NCI-H187 (cell line): ENCODE measurements at regions not wholly inside any gene's neighbourhood (a gene's known extent, or its start where the extent isn't known, plus 50 kb on each side); places are given as distances from the start of the nearest gene placed in this dataset.
"Not testable (repeated sequence)": the region's sequence is repeated elsewhere in the genome, so short reads cannot be mapped to it uniquely, and the experiment has no call there.

ENCODE experiments used
- DNase-seq, 2 experiments: peaks; one replicate each; lab custom pipeline; 2025; lab: John Stamatoyannopoulos, UW

DNA sequence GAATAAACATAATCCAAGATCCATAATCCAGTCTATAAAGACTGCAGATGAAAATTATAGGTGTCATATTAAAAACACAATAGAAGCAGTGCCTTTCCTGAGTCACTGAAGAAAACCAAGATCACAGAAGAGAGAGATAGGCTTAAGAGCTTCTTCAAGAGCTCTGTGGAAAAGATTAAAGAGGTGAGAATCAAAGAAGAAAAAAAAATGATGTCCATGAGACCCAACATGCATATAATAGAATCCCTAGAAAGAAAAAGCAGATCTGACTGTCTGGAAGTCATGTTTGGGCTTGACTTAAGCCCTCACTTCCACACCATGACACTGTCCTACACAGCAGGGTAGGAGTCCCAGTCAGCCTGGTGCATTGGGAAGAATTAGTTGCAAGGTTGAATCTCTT is 205.6 kb upstream of the PROK2 start:
- no peak for DNase-seq

GRCh38 chr3:71989165-71989564 is 204.2 kb upstream of the PROK2 start:
- DNase-seq: no peak

- no peak for DNase-seq
Observed at GRCh38 chr3:71987828-71988227, 202.9 kb upstream of the PROK2 start.

- DNase-seq: no peak
Observed at GRCh38 chr3:71987089-71987735, 202.3 kb upstream of the PROK2 start.

GRCh38 chr3:71986606-71987005 is 201.7 kb upstream of the PROK2 start:
- DNase-seq: no peak

GRCh38 chr3:71984843-71985613 is 200.1 kb upstream of the PROK2 start:
- no peak for DNase-seq

- no peak for DNase-seq
Observed at GRCh38 chr3:71983694-71984093, 198.7 kb upstream of the PROK2 start.

DNA sequence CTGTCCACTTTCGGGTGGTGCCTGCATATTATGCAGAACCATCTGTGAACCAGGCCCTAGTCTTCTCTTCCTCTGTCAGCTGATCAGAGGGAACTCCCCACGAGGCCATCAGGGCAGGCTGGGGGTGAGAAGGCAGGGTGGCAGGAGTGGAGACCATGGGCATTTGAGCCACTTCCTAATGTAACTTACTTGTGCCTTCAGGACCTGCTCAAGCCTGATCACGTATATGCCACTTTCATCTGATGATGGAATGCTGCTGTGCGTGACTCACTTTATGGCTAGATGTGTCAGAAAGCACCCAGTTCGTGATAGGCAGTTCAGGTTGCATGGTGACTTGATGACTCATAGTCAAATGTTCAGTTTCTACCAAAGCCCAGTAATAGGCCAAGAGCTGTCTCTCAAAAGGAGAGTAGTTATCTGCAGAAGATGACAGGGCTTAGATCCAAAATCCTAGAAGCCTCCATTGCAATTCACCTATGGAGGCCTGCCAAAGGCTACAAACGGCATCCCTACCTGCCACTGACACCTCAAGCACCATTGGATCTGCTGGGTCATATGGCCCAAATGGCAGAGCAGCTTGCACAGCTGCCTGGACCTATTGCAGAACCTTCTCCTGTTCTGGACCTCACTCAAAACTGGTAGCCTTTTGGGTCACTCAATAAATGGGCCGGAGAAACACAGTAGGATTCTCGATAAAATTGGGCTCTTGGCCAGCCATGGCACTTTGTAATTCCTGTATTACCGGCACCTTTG is 197.7 kb upstream of the PROK2 start:
- DNase-seq: not testable (repeated sequence)

GRCh38 chr3:71979175-71979574 is 194.2 kb upstream of the PROK2 start:
- DNase-seq: no peak

DNA sequence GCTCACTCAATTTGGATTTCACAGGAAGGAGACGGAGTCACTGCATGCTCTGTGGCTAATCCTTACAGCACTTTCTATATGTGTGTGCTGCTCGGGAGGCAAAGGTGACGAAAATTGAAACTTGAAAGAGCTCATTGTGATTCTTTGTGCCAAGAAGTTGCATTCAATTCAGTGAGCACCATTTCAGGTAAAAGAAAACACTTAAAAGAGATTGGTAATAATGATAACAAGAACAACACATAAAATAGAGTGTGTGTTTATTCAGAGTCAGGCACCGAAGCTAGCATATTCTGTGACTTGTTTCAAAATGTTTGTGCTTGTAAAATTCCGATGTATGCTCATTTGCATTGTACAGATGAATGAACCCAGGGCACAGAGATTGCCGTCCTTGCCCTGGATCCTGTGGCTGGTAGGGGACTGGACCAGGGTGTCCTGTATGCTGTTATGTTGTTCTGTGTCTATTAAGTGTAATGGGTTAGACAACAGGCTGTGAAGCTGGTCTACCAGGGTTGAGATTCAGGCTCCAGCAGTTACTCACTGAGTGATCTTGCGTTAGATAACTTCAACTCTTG is 193.3 kb upstream of the PROK2 start:
- no peak for DNase-seq

- no peak for DNase-seq
Observed at GRCh38 chr3:71977525-71977924, 192.6 kb upstream of the PROK2 start.

DNA sequence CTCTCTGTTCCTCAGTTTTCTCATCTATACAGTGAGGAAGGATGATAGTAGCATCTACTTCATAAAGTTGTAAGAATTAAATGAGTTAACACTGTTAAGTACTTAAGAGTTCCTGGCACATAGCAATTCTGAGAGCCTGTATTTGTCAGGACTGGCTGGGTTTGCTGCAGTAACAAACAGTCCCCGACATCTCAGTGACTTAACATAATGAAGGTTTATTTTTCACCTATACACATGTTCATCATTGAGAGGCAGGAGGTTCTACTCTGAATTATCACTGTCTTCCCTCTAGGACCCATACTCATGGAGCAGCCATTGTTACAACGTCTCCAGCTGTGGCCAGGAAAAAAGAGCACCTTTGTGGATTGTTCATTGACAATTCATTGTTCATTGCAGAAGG is 190.6 kb upstream of the PROK2 start:
- no peak for DNase-seq

GRCh38 chr3:71974786-71975185 is 189.8 kb upstream of the PROK2 start:
- no peak for DNase-seq

- peak; percentile 42 to 74 for DNase-seq
Observed at GRCh38 chr3:71973274-71974030, 188.5 kb upstream of the PROK2 start.

- no peak for DNase-seq
Observed at GRCh38 chr3:71972031-71972430, 187.1 kb upstream of the PROK2 start.

- DNase-seq: no peak
Observed at GRCh38 chr3:71968544-71968943, 183.6 kb upstream of the PROK2 start.

- DNase-seq: no peak
Observed at GRCh38 chr3:71966185-71966584, 181.2 kb upstream of the PROK2 start.

DNA sequence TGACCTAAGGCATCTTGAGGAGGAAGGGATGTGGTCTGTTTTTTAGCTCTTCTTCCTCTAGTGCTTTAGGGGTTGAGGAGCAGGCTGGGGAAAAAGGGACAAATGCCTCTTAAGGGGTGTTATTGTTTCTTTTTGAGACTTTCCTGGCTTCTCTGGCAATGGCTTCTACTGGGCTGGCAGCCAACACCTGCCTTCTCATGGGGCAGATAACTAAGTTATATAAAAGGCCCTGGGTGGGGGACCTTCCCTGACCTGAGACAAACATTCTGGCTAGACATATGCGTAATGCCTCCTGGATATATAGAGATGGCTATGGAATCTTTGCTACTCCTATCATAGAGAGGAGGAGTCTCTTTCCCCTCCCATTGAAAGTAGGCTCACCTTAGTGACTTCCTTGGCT is 179.2 kb upstream of the PROK2 start:
- no peak for DNase-seq

GRCh38 chr3:71962561-71963240 is 177.8 kb upstream of the PROK2 start:
- no peak for DNase-seq

GRCh38 chr3:71961891-71962290 is 176.9 kb upstream of the PROK2 start:
- DNase-seq: no peak

GRCh38 chr3:71961378-71961777 is 176.4 kb upstream of the PROK2 start:
- DNase-seq: no peak
